ENCODE measurements at regions not wholly inside any gene's neighbourhood (a gene's known extent, or its start where the extent isn't known, plus 50 kb on each side); places are given as distances from the start of the nearest gene placed in this dataset.

GRCh38 chr12:114903083-114903691 is 219.2 kb upstream of the TBX3 start:
- DNase-seq, result no peak

GRCh38 chr12:114902665-114903064 is 218.7 kb upstream of the TBX3 start:
- no peak for DNase-seq

- no peak for DNase-seq
Observed at GRCh38 chr12:114901316-114901715, 217.3 kb upstream of the TBX3 start.

- no peak for DNase-seq
Observed at GRCh38 chr12:114898159-114898558, 214.2 kb upstream of the TBX3 start.

- DNase-seq, result no peak
Observed at GRCh38 chr12:114895827-114896226, 211.9 kb upstream of the TBX3 start.

- DNase-seq, result no peak
Observed at GRCh38 chr12:114895081-114895480, 211.1 kb upstream of the TBX3 start.

- DNase-seq, result no peak
Observed at GRCh38 chr12:114894076-114894475, 210.1 kb upstream of the TBX3 start.

- no peak for DNase-seq
Observed at GRCh38 chr12:114888928-114889584, 205.1 kb upstream of the TBX3 start.

GRCh38 chr12:114888448-114888847 is 204.5 kb upstream of the TBX3 start:
- DNase-seq, result no peak

GRCh38 chr12:114885501-114885900 is 201.5 kb upstream of the TBX3 start:
- DNase-seq, result no peak

GRCh38 chr12:114884575-114884974 is 200.6 kb upstream of the TBX3 start:
- no peak for DNase-seq

- DNase-seq, result no peak
Observed at GRCh38 chr12:114882083-114882482, 198.1 kb upstream of the TBX3 start.

GRCh38 chr12:114879354-114879753 is 195.4 kb upstream of the TBX3 start:
- DNase-seq, result no peak

- DNase-seq, result no peak
Observed at GRCh38 chr12:114878781-114879180, 194.8 kb upstream of the TBX3 start.

- DNase-seq, result no peak
Observed at GRCh38 chr12:114876968-114877680, 193.1 kb upstream of the TBX3 start.

- DNase-seq, result no peak
Observed at GRCh38 chr12:114875313-114875712, 191.3 kb upstream of the TBX3 start.

GRCh38 chr12:114873656-114874055 is 189.7 kb upstream of the TBX3 start:
- DNase-seq, result no peak

- no peak for DNase-seq
Observed at GRCh38 chr12:114868995-114869834, 185.2 kb upstream of the TBX3 start.

GRCh38 chr12:114866331-114866730 is 182.4 kb upstream of the TBX3 start:
- no peak for DNase-seq

- no peak for DNase-seq
Observed at GRCh38 chr12:114864837-114865551, 181.0 kb upstream of the TBX3 start.

- no peak for DNase-seq
Observed at GRCh38 chr12:114863911-114864310, 179.9 kb upstream of the TBX3 start.

- DNase-seq, result no peak
Observed at GRCh38 chr12:114860969-114861368, 177.0 kb upstream of the TBX3 start.

All from right lung (tissue), 2 donors.